Bronchial epithelial cell (primary cell): ENCODE measurements at regions not wholly inside any gene's neighbourhood (a gene's known extent, or its start where the extent isn't known, plus 50 kb on each side); places are given as distances from the start of the nearest gene placed in this dataset.

Experiments used
- DNase-seq: peaks from one replicate; pipeline ENCODE4 v3.0.0-alpha.2; 2010; ENCODE audit warnings: low read depth
- FAIRE-seq: peaks from 2 replicates; lab custom pipeline; 2011; peaks lifted over from hg19 to GRCh38; lab: Jason Lieb, UNC
- H3K27me3 ChIP-seq: 2 replicates; pipeline ENCODE4 v1.5.1; 2011; ENCODE audit warnings: low read length; ENCODE audit not compliant: control insufficient read depth, insufficient read depth
- H3K36me3 ChIP-seq: 2 replicates; pipeline ENCODE4 v1.5.1; 2011; ENCODE audit warnings: low read length; ENCODE audit not compliant: control insufficient read depth, insufficient read depth
- H3K4me3 ChIP-seq: 2 replicates; pipeline ENCODE4 v1.5.1; 2011; ENCODE audit warnings: mild to moderate bottlenecking, low read depth, low read length, control low read depth
- CTCF ChIP-seq: IDR thresholded peaks from 2 replicates; pipeline ENCODE4 v1.5.1; 2011; ENCODE audit warnings: mild to moderate bottlenecking, moderate library complexity, low read length, control low read depth, inconsistent platforms; ENCODE audit not compliant: insufficient read depth, severe bottlenecking

GRCh38 chr15:94119923-94120775 is 111.2 kb upstream of the MCTP2 start:
- Histone ChIP-seq H3K4me3 (no peak overlapping the region), H3K27me3 (no peaks in the 10 kb centered on the region), H3K36me3 (no peaks in the 10 kb centered on the region)
- TF ChIP-seq CTCF: peak; percentile 97
- DNase-seq (peak; percentile 85), FAIRE-seq (peak; percentile 77)

- no peak for FAIRE-seq
- no peak for DNase-seq
- H3K27me3 ChIP-seq: no peaks in the 10 kb centered on the region
- no peak overlapping the region for H3K4me3 ChIP-seq
- H3K36me3 ChIP-seq: no peaks in the 10 kb centered on the region
- TF ChIP-seq CTCF: no peak
Observed at GRCh38 chr15:94119298-94119811, 112.0 kb upstream of the MCTP2 start.

GRCh38 chr15:94110476-94111130 is 120.8 kb upstream of the MCTP2 start:
- FAIRE-seq (no peak), DNase-seq (peak; percentile 79)
- no peaks in the 10 kb centered on the region for H3K36me3 ChIP-seq
- no peaks in the 10 kb centered on the region for H3K27me3 ChIP-seq
- no peak for TF ChIP-seq CTCF
- no peak overlapping the region for H3K4me3 ChIP-seq

- Histone ChIP-seq H3K4me3 (no peak overlapping the region), H3K27me3 (no peaks in the 10 kb centered on the region), H3K36me3 (no peaks in the 10 kb centered on the region)
- no peak for TF ChIP-seq CTCF
- FAIRE-seq: no peak
- no peak for DNase-seq
Observed at GRCh38 chr15:94107652-94108051, 123.7 kb upstream of the MCTP2 start.

GRCh38 chr15:94105760-94106159 is 125.6 kb upstream of the MCTP2 start:
- Histone ChIP-seq H3K27me3 (no peaks in the 10 kb centered on the region), H3K4me3 (no peak overlapping the region), H3K36me3 (no peaks in the 10 kb centered on the region)
- DNase-seq: peak; percentile 78
- FAIRE-seq: no peak
- no peak for TF ChIP-seq CTCF
